GM12878 (cell line): ENCODE measurements at regions not wholly inside any gene's neighbourhood (a gene's known extent, or its start where the extent isn't known, plus 50 kb on each side); places are given as distances from the start of the nearest gene placed in this dataset.

Source experiments
- ATAC-seq: fragments of 200-7000 bp; cut with Tn5 transposase; 3 replicates; pipeline ENCODE4 v1.9.1; 2020; ENCODE audit warnings: mild to moderate bottlenecking, moderate library complexity
- BruUV-seq: library from RNA; stranded (reverse); fragments of 400-500 nt; replicated peaks from 2 replicates; lab custom pipeline; 2021; lab: Mats Ljungman, UMichigan
- CTCF ChIA-PET: fragments of 300-600 bp; sonication (Branson Sonifier 250); formaldehyde crosslinking; extraction: SDS; loops from one replicate; lab custom pipeline; 2021; ENCODE audit warnings: inconsistent platforms; lab: Yijun Ruan, JAX
- POLR2A ChIA-PET: fragments of 350-600 bp; formaldehyde crosslinking; extraction: SDS; loops from one replicate; lab custom pipeline; 2021; ENCODE audit warnings: inconsistent platforms; lab: Charles Lee
- RAD21 ChIA-PET: fragments of 300-600 bp; sonication (Branson Sonifier 250); formaldehyde crosslinking; loops from one replicate; lab custom pipeline; 2023; ENCODE audit warnings: antibody characterized with exemption; ENCODE audit not compliant: unreplicated experiment; lab: Charles Lee
- SMC1A ChIA-PET: fragments of 300-600 bp; sonication (Branson Sonifier 250); formaldehyde crosslinking; loops from one replicate; lab custom pipeline; 2023; ENCODE audit not compliant: unreplicated experiment, uncharacterized antibody; lab: Charles Lee
- DNase-seq: peaks from one replicate; pipeline ENCODE4 v3.0.0-alpha.2; 2011; ENCODE audit warnings: low read depth, low spot score
- FAIRE-seq: peaks from 3 replicates; lab custom pipeline; 2011; peaks lifted over from hg19 to GRCh38; lab: Jason Lieb, UNC
- H2AFZ ChIP-seq: 2 replicates; pipeline ENCODE4 v1.6.0; 2011; ENCODE audit warnings: low read depth, low read length, control low read depth; ENCODE audit not compliant: control insufficient read depth
- H3K27ac ChIP-seq: 2 replicates; pipeline ENCODE4 v1.5.1; 2011; ENCODE audit warnings: control low read depth; ENCODE audit not compliant: control insufficient read depth, insufficient read depth
- H3K27me3 ChIP-seq, 2 experiments: replicated peaks in 1 of 2; 2 replicates each; pipeline versions ENCODE4 v1.6.0 to v1.6.1; 2011; ENCODE audit warnings: low read length in 1 of 2; ENCODE audit not compliant: control insufficient read depth in 2 of 2, insufficient read depth in 2 of 2
- H3K36me3 ChIP-seq, 2 experiments: 2 replicates each; pipeline ENCODE4 v1.5.1; 2011; ENCODE audit warnings: low read length in 1 of 2; ENCODE audit not compliant: control insufficient read depth in 2 of 2, insufficient read depth in 2 of 2
- H3K4me1 ChIP-seq: 2 replicates; pipeline ENCODE4 v1.6.1; 2011; ENCODE audit warnings: mild to moderate bottlenecking, low read length, moderate library complexity, mixed read lengths; ENCODE audit not compliant: control insufficient read depth, insufficient read depth
- H3K4me2 ChIP-seq: 2 replicates; pipeline ENCODE4 v1.6.0; 2011; ENCODE audit warnings: control low read depth; ENCODE audit not compliant: control insufficient read depth, insufficient read depth
- H3K4me3 ChIP-seq: fragments of 200-600 bp; sonication (generic); 2 replicates; pipeline ENCODE4 v1.5.1; 2016
- H3K79me2 ChIP-seq: 2 replicates; pipeline ENCODE4 v1.6.0; 2011; ENCODE audit warnings: low read length; ENCODE audit not compliant: control insufficient read depth, insufficient read depth
- H3K9ac ChIP-seq: 2 replicates; pipeline ENCODE4 v1.8.0; 2011; ENCODE audit warnings: low read length, control low read depth, mixed read lengths; ENCODE audit not compliant: control insufficient read depth, insufficient read depth
- H3K9me3 ChIP-seq: replicated peaks from 3 replicates; pipeline ENCODE4 v1.5.1; 2011; ENCODE audit warnings: mild to moderate bottlenecking, low read length; ENCODE audit not compliant: control insufficient read depth, insufficient read depth
- H4K20me1 ChIP-seq: 2 replicates; pipeline ENCODE4 v1.6.0; 2011; ENCODE audit not compliant: control insufficient read depth, insufficient read depth
- BCL11A ChIP-seq: IDR thresholded peaks from 2 replicates; pipeline ENCODE4 v1.6.1; 2011; ENCODE audit warnings: low read depth, low read length
- HDAC6 ChIP-seq: fragments of 200-600 bp; sonication (generic); IDR thresholded peaks from one replicate; pipeline ENCODE4 v1.8.0; 2017; ENCODE audit warnings: antibody characterized with exemption; ENCODE audit not compliant: unreplicated experiment
- NR2C1 ChIP-seq: fragments of 450-650 bp; IDR thresholded peaks from 2 replicates; pipeline ENCODE4 v1.6.1; 2017; ENCODE audit warnings: antibody characterized with exemption, mild to moderate bottlenecking, moderate library complexity
- POLR2AphosphoS2 ChIP-seq: IDR thresholded peaks from 2 replicates; pipeline ENCODE4 v1.6.1; 2011; ENCODE audit warnings: low read depth, mild to moderate bottlenecking, low read length, improper control_type of control experiment, moderate library complexity
- WGBS: methylation state at CpG from one replicate; pipeline ENCODE4 v1.1.6; 2016; ENCODE audit warnings: low lambda C conversion rate; ENCODE audit not compliant: insufficient replicate concordance, insufficient coverage; ENCODE audit errors: missing lambda C conversion rate; 5-methylcytosine and 5-hydroxymethylcytosine counted together
- in situ Hi-C: fragments of 300-500 bp; cut with MboI; formaldehyde crosslinking; loops from 9 replicates; pipeline ENCODE4 v1.14.3; 2018; ENCODE audit warnings: mixed read lengths
- intact Hi-C: fragments of 100-400 bp; cut with micrococcal nuclease; formaldehyde crosslinking; loops from one replicate; pipeline ENCODE4 v1.14.2; 2022; ENCODE audit not compliant: unreplicated experiment

DNA sequence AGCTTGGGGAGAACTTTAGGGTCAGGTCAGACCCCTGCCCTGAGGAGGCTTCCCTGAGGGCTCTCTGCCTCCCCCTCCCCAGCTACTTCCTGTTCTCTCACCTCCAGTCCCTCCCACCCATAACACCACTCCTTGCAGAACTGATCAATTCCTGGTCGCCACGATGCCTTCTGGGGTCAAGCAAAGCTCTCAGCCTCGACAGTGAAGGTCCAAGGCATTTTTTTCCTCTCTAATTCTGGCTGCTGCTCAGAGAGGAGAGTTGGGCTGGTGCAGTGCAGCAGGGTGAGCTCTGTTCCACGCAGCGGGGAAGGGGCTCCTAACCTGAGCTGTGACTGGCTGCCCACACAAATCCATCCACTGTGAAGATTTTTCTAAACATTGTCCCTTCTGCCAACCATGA, 628.4 kb downstream of the BRD1 start:
- Histone ChIP-seq H3K9me3 (no peaks in the 10 kb centered on the region; the same call in 2 of the 3 replicates), H3K27ac (no peak overlapping the region), H3K4me3 (no peak overlapping the region), H2AFZ (no peak overlapping the region), H3K27me3 (no peaks in the 10 kb centered on the region), H3K9ac (no peak overlapping the region), H3K36me3 (no peaks in the 10 kb centered on the region), H3K4me2 (no peak overlapping the region), H4K20me1 (no peaks in the 10 kb centered on the region), H3K79me2 (no peaks in the 10 kb centered on the region), H3K4me1 (no peaks in the 10 kb centered on the region)
- ChIA-PET RAD21 (no interaction called here), CTCF (no interaction called here), POLR2A (no interaction called here), SMC1A (no interaction called here)
- DNase-seq (no peak), ATAC-seq (no peak), FAIRE-seq (no peak)
- WGBS: 6% methylated on average over 5 of the region's 5 CpGs
- BruUV-seq: no TSS peak
- in situ Hi-C loops: no loop called here
- intact Hi-C loops: no loop called here
- TF ChIP-seq NR2C1 (no peak), POLR2AphosphoS2 (no peak)

DNA sequence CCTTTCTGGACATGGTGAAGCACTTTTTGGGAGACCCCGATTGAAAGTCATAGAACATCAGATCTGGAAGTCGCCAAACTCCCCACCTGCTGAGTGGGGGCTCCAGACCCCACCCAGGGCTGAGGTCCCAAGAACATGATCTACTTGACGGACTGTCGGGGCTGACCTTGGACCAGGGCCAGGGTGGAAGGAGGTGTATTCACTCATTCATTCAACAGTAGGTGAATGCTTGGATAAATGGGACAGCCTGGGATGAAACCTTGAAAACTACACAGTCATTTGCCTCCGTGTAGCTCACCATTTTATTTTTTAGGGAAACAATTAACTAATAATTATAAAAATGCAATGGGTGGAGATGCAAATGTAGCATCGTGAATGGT, 629.0 kb downstream of the BRD1 start:
- H3K4me3 ChIP-seq: no peak overlapping the region
- H3K9me3 ChIP-seq: no peaks in the 10 kb centered on the region; the same call in 2 of the 3 replicates
- intact Hi-C loops: no loop called here
- no TSS peak for BruUV-seq
- no peak for ATAC-seq
- no peak overlapping the region for H3K4me2 ChIP-seq
- H3K27me3 ChIP-seq: no peaks in the 10 kb centered on the region
- H3K36me3 ChIP-seq: no peaks in the 10 kb centered on the region
- no peaks in the 10 kb centered on the region for H3K79me2 ChIP-seq
- 11% methylated on average over 6 of the region's 6 CpGs for WGBS
- no peak for DNase-seq
- no peaks in the 10 kb centered on the region for H3K4me1 ChIP-seq
- RAD21 ChIA-PET: no interaction called here
- no peak overlapping the region for H3K9ac ChIP-seq
- no peak for FAIRE-seq
- in situ Hi-C loops: no loop called here
- no peak overlapping the region for H2AFZ ChIP-seq
- no peak overlapping the region for H3K27ac ChIP-seq
- SMC1A ChIA-PET: no interaction called here
- CTCF ChIA-PET: no interaction called here
- no peaks in the 10 kb centered on the region for H4K20me1 ChIP-seq
- TF ChIP-seq HDAC6: no peak
- no peak for TF ChIP-seq BCL11A
- TF ChIP-seq, all 136 proteins: peak for 0
- POLR2A ChIA-PET: no interaction called here
